ENCODE measurements at regions not wholly inside any gene's neighbourhood (a gene's known extent, or its start where the extent isn't known, plus 50 kb on each side); places are given as distances from the start of the nearest gene placed in this dataset.

DNA sequence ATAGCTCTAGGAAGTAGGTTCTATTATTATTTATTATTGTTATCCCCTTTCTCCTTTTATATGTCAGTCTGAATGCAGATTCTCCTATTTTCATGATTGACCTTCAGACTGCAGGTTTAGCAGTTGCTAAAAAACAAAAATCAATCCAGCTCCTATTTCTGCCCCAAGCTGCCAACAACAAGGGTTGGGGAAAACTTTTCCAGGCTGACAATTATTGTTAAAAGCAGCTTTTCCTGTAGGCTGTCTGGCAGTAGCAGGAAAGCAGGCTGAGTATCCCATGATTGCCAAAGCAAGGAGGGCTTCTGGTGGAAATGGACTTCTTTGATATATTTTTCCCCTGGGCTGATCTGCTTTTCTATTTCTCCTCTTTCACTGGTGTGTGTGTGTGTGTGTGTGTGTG lies 78.0 kb upstream of the CTLA4 start:
- DNase-seq (ENCODE audit: low read depth): no peak

- no peak for DNase-seq (ENCODE audit: low read depth)
Measured at GRCh38 chr2:203790134-203790852, 77.3 kb upstream of the CTLA4 start.

DNA sequence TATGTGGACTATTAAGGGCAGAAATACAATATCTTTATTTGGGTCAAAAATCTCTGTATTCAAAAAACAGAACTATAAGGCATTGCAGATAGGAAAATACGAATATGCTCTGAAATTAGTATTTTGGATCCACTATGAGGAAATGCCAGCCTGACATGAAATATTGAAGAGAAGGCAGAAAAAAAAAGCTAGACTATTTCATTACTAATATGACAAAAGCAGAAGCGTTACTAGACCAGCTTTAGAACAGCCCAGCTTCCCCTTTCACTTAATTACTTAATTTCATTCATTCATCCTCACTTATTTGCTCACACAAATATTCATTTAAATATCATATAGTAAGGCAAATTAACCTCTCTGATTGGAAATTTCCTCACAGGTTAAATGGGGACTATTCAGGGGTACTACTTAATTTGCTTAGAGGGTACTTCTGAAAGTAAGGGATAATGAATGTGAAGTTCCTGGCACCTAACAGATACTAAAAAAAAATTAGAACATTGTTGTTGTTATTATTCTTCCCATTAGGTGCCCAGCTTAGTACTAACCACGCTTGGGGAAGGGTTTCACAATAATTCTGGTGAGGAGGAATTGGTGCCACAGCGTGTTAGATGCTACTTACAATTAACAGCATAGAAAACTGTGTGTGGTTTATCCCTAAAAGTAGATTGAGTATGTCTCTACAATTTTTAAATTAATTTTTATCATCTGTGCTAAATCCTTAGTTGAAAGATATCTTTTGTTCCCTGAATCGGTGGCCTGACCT lies 71.1 kb upstream of the CTLA4 start:
- no peak for DNase-seq (ENCODE audit: low read depth)

- DNase-seq (ENCODE audit: low read depth): no peak
Measured at GRCh38 chr2:203797276-203797675, 70.3 kb upstream of the CTLA4 start.

- no peak for DNase-seq (ENCODE audit: low read depth)
Measured at GRCh38 chr2:203797712-203798111, 69.9 kb upstream of the CTLA4 start.

DNA sequence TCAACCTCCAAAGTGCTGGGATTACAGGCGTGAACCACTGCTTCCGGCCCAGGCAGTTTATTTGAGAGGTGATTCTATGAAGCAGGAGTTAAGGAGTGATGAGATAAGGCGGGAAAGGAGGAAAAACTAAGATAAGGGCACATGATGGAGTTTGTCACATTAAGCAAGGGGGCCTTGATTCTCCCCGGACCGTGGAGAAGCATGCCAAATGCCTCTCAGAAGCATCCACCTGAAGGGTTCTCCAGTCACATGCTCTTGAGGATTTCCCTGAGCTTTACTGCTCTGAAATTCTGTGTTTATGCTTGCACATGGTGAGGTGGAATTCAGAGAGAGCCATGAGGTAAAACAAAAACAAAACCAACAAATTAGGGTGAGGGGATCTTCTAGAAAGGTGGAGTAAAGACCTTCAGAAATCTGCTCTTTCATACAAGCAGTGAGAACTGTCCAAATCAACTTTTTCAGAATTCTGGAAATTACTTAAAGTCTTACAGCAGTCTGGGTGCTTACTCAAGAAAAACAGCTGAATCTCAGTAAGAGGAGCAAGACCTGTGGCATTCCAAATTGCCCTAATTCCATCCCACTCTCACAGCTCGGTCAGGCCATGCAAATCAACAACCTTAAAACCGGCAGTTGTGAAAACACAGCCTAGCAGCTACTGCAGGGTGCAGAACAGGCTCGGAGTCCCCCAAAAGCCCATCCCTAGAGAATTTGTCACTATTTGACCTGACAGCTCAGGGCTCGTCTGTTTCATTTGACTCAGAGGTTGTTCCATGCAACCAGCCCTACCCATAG lies 69.1 kb upstream of the CTLA4 start:
- no peak for DNase-seq (ENCODE audit: low read depth)

DNA sequence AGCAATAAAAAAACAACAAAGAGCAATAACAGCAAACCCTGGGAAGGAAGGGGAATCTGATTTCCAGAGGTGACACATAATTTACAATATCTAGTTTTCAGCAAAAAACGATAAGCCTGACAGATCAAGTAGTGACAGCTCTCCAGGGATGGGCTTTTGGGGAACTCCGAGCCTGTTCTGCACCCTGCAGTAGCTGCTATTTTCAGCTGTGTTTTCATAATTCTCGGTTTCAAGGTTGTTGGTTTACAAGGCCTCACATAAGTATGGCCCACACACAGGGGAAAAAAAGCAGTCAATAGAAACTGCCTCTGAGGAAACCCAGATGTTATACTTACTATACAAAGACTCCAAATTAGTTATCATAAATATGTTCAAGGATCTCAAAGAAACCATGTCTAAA lies 67.7 kb upstream of the CTLA4 start:
- DNase-seq (ENCODE audit: low read depth): no peak

DNA sequence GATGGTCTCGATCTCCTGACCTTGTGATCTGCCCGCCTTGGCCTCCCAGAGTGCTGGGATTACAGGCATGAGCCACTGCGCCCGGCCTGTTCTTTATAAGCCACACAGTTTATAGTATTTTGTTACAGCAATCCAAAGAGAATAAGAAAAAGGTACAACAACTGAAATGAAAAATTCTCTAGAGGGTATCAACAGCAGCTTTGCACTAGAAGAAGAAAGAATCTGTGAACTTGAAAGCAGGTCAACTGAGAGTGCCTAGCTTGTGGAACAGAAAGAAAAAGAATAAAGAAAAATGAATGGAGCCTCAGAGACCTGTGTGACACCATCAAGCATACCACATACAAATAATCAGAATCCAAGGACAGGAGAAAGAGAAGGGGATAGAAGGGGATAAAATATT lies 66.8 kb upstream of the CTLA4 start:
- no peak for DNase-seq (ENCODE audit: low read depth)

DNA sequence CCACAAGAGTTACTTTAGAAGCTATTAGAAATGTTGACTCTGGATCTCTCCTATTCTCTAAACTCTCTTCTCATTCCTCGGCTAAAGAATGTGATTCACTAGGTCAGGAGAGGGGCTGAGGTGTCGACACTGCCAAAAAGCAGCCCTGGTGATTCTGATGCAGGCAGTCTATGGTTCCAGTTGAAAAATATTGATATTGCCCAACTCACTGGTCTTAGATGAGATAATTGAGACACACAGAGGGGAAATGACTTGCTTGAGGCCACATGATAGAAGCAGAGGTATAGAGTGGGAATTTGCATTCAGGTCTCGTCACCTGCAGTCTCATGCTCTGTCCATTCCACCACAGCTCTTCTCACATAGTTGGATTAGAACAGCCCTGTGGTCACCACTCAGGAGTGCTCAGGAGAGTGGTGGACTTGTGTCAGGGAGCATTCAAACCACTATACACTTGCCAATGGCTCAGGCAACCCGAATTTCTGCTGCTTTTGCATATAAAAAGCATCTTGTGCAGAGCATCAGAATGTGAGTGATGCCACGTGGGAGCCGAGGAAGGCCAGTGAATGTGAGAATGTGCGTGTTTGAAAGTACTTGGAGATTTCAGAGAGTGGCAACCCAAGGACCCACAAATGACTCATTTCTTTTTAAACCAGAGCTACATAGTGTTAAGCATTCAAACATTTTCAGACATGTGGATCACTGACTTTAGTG lies 65.1 kb upstream of the CTLA4 start:
- no peak for DNase-seq (ENCODE audit: low read depth)

- no peak for DNase-seq (ENCODE audit: low read depth)
Measured at GRCh38 chr2:203803053-203803429, 64.5 kb upstream of the CTLA4 start.

GRCh38 chr2:203804070-203804469 lies 63.5 kb upstream of the CTLA4 start:
- DNase-seq (ENCODE audit: low read depth): no peak

DNA sequence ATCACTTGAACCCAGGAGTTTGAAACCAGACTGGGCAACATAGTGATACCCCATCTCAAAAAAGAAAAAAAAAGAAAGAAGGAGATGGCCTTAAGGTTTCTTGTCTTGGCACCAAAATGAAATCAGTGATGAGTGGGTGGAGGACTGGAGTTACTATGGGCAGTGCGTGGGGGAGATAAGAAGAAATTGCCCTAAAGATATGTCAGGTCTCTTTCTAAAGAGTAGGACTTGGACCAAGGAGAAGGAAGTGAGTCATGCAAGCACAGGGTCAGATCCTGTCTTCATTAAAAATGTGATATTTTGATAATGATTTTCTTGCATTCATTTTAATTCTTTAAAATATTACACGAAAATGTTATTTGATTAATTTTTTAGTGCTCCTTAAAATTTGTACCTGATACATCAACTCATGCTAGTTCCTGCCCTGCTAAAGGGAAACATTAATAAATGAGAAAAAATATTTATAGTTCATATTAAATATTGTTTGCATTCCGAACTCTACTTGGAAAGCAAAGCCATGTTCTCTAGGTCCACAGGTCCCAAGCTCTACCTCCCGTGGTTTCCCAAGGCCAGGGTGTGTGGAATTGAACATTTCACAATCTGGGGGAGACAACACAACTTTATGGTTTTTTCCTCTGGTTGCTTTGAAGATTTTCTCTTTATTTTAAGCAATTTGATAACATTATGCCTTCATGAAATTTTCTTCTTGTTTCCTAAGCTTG lies 62.6 kb upstream of the CTLA4 start:
- no peak for DNase-seq (ENCODE audit: low read depth)

DNA sequence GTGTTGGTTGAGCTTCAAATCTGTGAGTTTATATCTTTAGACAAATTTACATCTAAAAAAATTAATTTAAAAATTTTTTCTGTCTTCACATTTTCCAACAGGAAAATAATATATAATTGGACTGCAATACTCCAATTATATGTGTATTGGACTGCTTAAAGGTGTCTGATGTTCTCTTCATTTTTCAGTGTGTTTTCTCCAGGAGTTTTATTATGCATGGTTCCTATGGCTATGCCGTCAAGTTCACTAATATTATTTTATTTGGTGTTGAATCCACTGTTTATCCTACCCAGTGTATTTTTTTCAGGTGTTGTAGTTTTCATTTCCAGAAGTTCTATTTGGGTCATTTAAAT lies 62.1 kb upstream of the CTLA4 start:
- DNase-seq (ENCODE audit: low read depth): no peak

DNA sequence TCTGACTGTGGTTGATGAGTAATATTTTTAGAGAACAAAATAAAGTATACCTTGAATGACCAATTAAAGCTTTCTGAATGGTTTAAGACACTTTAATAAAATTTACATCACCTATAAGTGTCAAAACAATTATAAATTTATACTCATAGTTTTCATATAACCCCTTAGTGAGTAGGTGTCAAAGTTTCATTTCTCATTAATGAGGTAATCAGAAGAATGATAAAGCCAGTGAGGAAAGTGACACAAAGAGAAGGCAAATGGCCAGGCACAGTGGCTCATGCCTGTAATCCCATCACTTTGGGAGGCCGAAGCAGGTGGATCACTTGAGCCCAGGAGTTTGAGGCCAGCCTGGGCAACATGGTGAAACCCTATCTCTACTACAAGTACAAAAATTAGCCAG lies 60.8 kb upstream of the CTLA4 start:
- no peak for DNase-seq (ENCODE audit: low read depth)

- DNase-seq (ENCODE audit: low read depth): no peak
Measured at GRCh38 chr2:203808046-203808750, 59.4 kb upstream of the CTLA4 start.

GRCh38 chr2:203809084-203809521 lies 58.5 kb upstream of the CTLA4 start:
- no peak for DNase-seq (ENCODE audit: low read depth)

DNA sequence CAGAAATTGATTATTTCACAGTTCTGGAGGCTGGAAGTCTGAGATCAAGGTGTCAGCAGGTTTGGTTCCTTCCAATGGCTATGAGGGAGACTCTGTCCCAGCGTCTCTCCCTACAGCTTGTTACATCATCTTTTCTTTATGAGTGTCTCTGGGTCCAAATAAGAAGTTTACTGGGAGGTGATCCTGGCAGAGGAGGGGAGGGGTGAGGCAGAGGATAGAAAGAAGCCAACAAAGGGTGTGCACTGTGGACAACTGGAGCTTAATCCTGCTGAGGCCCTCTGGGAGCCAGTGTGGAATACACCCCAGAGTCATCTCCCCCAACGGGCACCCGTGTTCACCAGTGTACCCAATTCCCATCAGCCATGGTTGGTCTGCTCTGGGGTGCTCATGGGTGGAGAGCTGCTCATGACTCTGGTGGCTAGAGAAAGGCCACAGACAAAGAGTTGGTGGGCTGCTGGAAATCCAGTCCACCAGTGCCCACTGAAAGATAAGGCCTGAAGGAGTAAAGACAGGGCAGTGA lies 57.5 kb upstream of the CTLA4 start:
- no peak for DNase-seq (ENCODE audit: low read depth)

GRCh38 chr2:203811491-203812221 lies 55.9 kb upstream of the CTLA4 start:
- DNase-seq (ENCODE audit: low read depth): peak; percentile 50

DNA sequence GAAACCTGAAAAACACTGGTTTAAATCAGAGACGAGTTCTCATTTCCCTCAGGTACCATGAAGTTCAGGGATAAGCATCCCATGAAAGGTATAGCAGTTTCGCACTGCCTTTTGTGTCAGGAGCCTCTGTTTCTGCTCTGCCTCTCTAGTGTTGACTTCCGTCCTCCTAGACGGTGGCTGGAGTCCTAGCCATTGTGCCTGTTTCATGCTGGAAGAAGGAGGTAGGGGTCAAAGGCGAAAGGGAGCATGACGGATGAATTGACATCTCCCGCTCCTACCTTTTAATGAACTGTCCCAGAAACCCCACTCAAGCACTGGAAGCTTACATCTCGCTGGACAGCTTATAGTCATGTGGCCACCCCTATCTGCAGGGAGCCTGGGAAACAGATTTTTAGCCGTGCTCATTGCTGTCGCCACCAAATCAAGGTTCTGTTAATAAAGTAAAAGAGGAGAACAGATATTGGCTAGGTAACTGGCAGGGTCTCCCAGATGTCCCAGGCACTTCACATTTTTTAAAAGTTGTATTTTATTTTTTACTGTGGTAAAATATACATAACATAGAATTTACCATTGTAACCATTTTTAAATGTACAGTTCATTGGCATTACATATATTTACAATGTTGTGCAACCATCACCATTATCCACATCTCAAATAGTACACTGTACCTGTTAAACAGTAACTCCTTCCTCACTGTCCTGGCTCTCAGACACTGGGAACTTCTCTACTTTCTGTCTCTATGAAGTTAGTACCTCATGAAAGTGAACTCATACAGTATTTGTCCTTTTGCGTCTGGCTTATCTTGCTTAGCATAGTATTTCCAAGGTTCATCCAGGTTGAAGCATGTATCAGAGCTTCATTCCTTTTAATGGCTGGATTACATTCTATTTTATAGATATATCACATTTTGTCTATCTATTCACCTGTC lies 55.0 kb upstream of the CTLA4 start:
- no peak for DNase-seq (ENCODE audit: low read depth)
